DOHH2 (cell line): ENCODE measurements at regions not wholly inside any gene's neighbourhood (a gene's known extent, or its start where the extent isn't known, plus 50 kb on each side); places are given as distances from the start of the nearest gene placed in this dataset.

Source experiments
- CTCF ChIP-seq: fragments of 200-600 bp; sonication (generic); IDR thresholded peaks from one replicate; pipeline ENCODE4 v1.5.1; 2014; ENCODE audit warnings: antibody characterized with exemption, mild to moderate bottlenecking, low read depth, low read length; ENCODE audit not compliant: poor library complexity, severe bottlenecking
- EZH2phosphoT487 ChIP-seq: fragments of 200-600 bp; sonication (generic); IDR thresholded peaks from 2 replicates; pipeline ENCODE4 v1.6.1; 2017; ENCODE audit warnings: borderline replicate concordance, mild to moderate bottlenecking, antibody characterized with exemption, low read length, moderate library complexity, mixed read lengths

DNA sequence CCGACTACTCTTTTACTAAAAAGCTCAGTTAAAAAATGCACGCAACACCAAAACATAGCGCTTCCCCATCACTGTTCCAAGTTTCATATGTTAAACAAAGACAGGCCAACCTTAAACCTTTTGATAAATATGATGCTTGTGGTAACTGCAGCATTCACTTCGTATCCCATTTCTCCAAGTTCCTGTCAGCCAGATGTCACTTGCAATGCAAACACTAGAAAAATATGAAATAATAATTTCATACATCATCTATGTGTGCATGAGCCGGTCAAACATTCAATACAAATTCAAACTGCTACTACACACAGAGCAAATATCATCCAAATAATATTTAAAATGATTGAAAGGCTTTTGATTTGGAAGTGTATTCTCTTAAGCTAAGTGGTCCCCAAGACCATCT, 636.5 kb downstream of the LMO4 start:
- TF ChIP-seq CTCF (no peak), EZH2phosphoT487 (no peak)
